Right cardiac atrium (tissue), 5 donors: ENCODE measurements at regions not wholly inside any gene's neighbourhood (a gene's known extent, or its start where the extent isn't known, plus 50 kb on each side); places are given as distances from the start of the nearest gene placed in this dataset.
A peak's percentile ranks its signal among the peaks of the same experiment; 100 is the strongest.

Experiments
- ATAC-seq, 2 donors: fragments of 200-7000 bp; cut with Tn5 transposase; one replicate each; pipeline versions ENCODE4 v1.8.0 to v1.9.1; 2020; ENCODE audit warnings: moderate library complexity in 2 of 2, mild to moderate bottlenecking in 1 of 2
- DNase-seq, 3 donors: peaks; one replicate each; pipeline ENCODE4 v3.0.0-alpha.2; 2020
- H3K27ac ChIP-seq: one replicate; pipeline ENCODE4 v1.5.1; 2013; ENCODE audit warnings: mild to moderate bottlenecking, low read length, control low read depth, moderate library complexity
- H3K27me3 ChIP-seq: one replicate; pipeline ENCODE4 v1.6.1; 2013; ENCODE audit not compliant: control insufficient read depth, insufficient read depth
- H3K4me1 ChIP-seq: one replicate; pipeline ENCODE4 v1.6.1; 2013; ENCODE audit warnings: low read length; ENCODE audit not compliant: control insufficient read depth, insufficient read depth
- H3K4me3 ChIP-seq: one replicate; pipeline ENCODE4 v1.5.1; 2013; ENCODE audit warnings: low read length, control low read depth
- H3K9me3 ChIP-seq: one replicate; pipeline ENCODE4 v1.6.1; 2013; ENCODE audit warnings: low read length; ENCODE audit not compliant: control insufficient read depth
- WGBS: extraction: QIAGEN DNeasy Blood & Tissue Kit; methylation state at CpG from one replicate; pipeline ENCODE4 v1.1.7; 2013; 5-methylcytosine and 5-hydroxymethylcytosine counted together
- intact Hi-C, 4 donors: fragments of 100-400 bp; cut with DNase I; formaldehyde crosslinking; loops; one replicate each; pipeline versions ENCODE4 v1.11.0 to v1.14.0; 2022 to 2023
- donor health status: healthy with polysubstance abuse.
- donor health status: DM: no; HTN: yes; CAD: no.
- donor health status: DM: no; HTN: no; CAD: no.
- donor health status: DM: no; HTN: yes; CAD: no; lungs with severe emphysema.
- donor health status: DM: yes; HTN: yes; CAD: no.

DNA sequence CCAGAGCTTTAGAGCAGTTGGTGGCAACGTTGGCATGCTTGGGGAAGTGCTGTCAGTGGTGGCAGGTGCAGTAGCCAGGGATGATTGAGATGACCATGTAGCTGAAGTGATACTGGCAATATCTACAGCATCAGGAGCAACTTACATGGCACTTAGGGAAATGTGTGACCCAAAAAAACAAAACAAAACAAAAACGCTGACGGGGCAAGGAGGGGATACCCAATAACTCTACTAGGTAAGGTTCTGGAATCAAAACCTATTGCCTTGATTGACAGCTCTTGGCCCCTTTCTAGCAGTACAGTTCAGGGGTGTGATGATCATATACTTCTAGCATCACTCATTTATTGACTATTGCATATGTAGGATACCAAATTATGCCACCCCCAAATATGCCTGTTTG is 312.6 kb downstream of the AASDHPPT start:
- no peak for ATAC-seq
- no peaks in the 10 kb centered on the region for H3K4me1 ChIP-seq
- 72% methylated on average over 3 of the region's 3 CpGs for WGBS
- no peak overlapping the region for H3K27ac ChIP-seq
- H3K4me3 ChIP-seq: no peak overlapping the region
- H3K27me3 ChIP-seq: no peaks in the 10 kb centered on the region
- no peaks in the 10 kb centered on the region for H3K9me3 ChIP-seq
- no peak for DNase-seq
- intact Hi-C loops: no loop called here

GRCh38 chr11:106391771-106392420 is 314.4 kb downstream of the AASDHPPT start:
- Histone ChIP-seq H3K27ac (no peak overlapping the region), H3K4me3 (no peak overlapping the region), H3K9me3 (no peaks in the 10 kb centered on the region), H3K4me1 (no peaks in the 10 kb centered on the region), H3K27me3 (no peaks in the 10 kb centered on the region)
- ATAC-seq (no peak), DNase-seq (no peak)
- intact Hi-C loops: no loop called here
- WGBS: 52% methylated on average over 2 of the region's 2 CpGs

DNA sequence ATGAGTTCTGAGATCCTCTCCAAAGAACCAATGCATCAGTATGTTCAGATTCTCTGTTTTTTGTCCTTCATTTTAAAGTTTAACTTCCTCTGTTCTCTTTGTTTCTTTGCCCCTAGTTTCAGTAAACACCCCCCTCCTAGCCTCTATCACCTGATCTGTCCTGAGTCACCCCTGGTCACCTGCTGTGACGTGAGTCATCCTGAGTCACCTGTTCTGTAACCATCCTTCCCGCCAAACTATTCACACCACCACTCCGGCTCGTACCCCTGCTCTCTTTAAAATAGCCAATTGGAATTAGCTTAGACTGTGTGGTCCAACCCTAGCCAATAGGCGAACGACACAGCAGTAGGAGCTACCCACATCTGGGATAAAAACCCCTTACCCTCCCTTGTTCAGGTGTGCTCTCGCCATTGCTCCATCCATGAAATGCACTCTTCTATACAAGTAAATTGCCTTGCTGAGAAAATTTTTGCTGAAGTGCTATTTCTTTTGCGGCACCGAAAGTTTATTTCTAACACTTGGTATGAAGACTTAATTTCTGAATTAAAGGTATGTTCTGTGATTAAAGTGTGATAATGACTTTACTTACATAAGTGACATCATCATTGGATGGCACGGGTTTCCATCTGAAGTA is 318.4 kb downstream of the AASDHPPT start:
- no peak for ATAC-seq
- 88% methylated on average over 10 of the region's 10 CpGs for WGBS
- intact Hi-C loops: no loop called here

GRCh38 chr11:106397787-106398501 is 320.5 kb downstream of the AASDHPPT start:
- no peak overlapping the region for H3K4me3 ChIP-seq
- intact Hi-C loops: no loop called here
- no peaks in the 10 kb centered on the region for H3K9me3 ChIP-seq
- ATAC-seq: no peak
- WGBS: 79% methylated on average over 9 of the region's 9 CpGs
- no peak for DNase-seq
- no peaks in the 10 kb centered on the region for H3K4me1 ChIP-seq
- H3K27ac ChIP-seq: no peak overlapping the region
- H3K27me3 ChIP-seq: no peaks in the 10 kb centered on the region

More for the DNA sequence above, 318.4 kb downstream of the AASDHPPT start:
- DNase-seq: no peak
- Histone ChIP-seq H3K27me3 (no peaks in the 10 kb centered on the region), H3K4me1 (no peaks in the 10 kb centered on the region), H3K27ac (no peak overlapping the region), H3K4me3 (no peak overlapping the region), H3K9me3 (no peaks in the 10 kb centered on the region)

DNA sequence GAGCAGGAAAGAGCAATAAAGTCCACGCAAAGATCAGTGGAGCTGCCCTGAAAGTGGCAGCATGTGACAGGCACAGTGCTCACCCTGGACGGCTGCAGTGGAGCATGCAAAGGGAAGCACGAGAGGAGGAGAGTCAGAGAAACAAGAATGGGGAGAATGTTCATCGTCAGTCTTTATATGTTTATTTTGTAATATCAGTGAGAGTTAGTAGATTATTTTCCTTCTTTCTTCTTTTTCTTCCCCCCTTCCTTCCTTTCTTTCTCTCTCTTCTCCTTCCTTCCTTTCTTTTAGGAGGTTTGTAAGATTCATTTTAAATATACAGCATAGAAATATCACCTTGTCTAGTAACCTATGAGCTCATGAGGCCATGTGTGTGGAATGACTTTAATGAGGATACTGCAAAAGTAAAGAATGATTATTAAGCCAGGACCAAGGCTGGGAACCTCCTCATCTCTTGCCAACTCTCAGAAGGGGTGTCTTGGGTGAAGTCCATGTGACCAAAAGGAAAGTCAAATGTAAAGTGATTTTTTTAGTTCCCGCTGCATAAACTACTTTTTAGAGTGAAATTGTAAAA is 321.1 kb downstream of the AASDHPPT start:
- no peak for ATAC-seq
- Histone ChIP-seq H3K27me3 (no peaks in the 10 kb centered on the region), H3K27ac (no peak overlapping the region), H3K4me1 (no peaks in the 10 kb centered on the region), H3K4me3 (no peak overlapping the region), H3K9me3 (no peaks in the 10 kb centered on the region)
- intact Hi-C loops: no loop called here
- 45% methylated on average over 5 of the region's 5 CpGs for WGBS
- DNase-seq: no peak

DNA sequence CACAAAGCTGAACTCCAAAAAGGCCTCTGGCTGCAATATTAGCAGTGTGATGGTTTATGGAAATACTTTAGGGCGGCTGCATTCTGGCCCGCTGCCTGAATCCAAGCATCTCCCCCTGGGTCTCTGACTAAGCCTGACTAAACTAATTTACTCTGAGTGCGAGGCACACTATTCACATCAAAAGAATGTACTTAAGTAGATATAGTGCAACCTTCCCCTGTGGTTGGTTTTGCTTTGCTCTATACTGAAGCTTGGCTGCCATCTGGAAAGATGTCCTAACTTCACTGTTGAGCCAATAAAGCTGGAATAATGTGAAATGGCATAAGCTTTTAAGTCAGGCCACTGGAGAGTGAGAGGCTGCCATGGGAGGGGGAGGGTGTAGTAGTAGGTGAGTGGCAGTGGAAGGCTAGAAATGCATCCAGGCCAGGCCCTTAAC is 321.6 kb downstream of the AASDHPPT start:
- no peaks in the 10 kb centered on the region for H3K27me3 ChIP-seq
- no peaks in the 10 kb centered on the region for H3K9me3 ChIP-seq
- H3K4me1 ChIP-seq: no peaks in the 10 kb centered on the region
- ATAC-seq (peak; percentile 59 to 77), DNase-seq (peak; percentile 51 to 79 (median 69))
- intact Hi-C loops: no loop called here
- no peak overlapping the region for H3K27ac ChIP-seq
- WGBS: 66% methylated on average over 3 of the region's 3 CpGs
- H3K4me3 ChIP-seq: no peak overlapping the region

DNA sequence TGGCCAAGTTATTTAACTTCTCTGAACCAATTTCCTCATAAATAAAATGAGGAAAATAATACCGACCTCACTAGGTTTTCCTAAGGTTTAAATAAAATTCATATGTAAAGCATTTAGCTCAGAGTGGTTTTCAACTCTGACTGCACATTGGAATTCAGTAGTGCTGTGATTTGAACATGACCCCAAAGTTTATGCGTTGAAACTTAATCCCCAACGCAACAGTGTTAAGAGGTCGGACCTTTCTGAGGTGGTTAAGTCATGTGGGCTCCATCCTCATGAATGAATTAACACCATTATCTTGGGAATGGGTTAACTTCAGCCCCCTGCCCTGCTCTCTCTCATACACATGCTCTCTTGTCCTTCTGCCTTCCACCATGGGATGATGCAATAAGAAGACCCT is 322.2 kb downstream of the AASDHPPT start:
- 87% methylated on average over 4 of the region's 4 CpGs for WGBS
- no peak overlapping the region for H3K27ac ChIP-seq
- ATAC-seq: no peak

GRCh38 chr11:106400949-106401570 is 323.6 kb downstream of the AASDHPPT start:
- intact Hi-C loops: no loop called here
- Histone ChIP-seq H3K4me1 (no peaks in the 10 kb centered on the region), H3K27me3 (no peaks in the 10 kb centered on the region), H3K4me3 (no peak overlapping the region), H3K27ac (no peak overlapping the region), H3K9me3 (no peaks in the 10 kb centered on the region)
- ATAC-seq (no peak), DNase-seq (no peak)
- WGBS: 83% methylated on average over 5 of the region's 5 CpGs

More for the DNA sequence above, 322.2 kb downstream of the AASDHPPT start:
- Histone ChIP-seq H3K27me3 (no peaks in the 10 kb centered on the region), H3K4me3 (no peak overlapping the region), H3K4me1 (no peaks in the 10 kb centered on the region), H3K9me3 (no peaks in the 10 kb centered on the region)
- DNase-seq: no peak
- intact Hi-C loops: no loop called here

DNA sequence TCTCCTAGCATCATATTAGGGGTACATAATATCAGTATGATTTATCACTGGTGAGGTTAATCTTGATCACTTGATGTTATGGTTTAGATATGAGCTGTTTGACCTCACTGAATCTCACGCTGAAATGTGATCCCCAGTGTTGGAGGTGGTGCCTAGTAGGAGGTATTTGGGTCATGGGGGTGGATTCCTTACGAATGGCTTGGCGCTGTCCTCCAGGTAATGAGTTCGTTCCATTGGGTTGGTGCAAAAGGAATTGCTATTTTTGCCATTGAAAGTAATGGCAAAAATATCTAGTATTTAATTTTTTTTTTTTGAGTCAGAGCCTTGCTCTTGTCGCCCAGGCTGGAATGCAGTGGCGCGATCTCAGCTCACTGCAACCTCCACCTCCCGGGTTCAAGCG is 326.3 kb downstream of the AASDHPPT start:
- intact Hi-C loops: no loop called here
- Histone ChIP-seq H3K4me3 (no peak overlapping the region), H3K27me3 (no peaks in the 10 kb centered on the region), H3K9me3 (no peaks in the 10 kb centered on the region), H3K27ac (no peak overlapping the region), H3K4me1 (no peaks in the 10 kb centered on the region)
- DNase-seq (no peak), ATAC-seq (no peak)
- WGBS: 96% methylated on average over 9 of the region's 9 CpGs

GRCh38 chr11:106409222-106409621 is 331.8 kb downstream of the AASDHPPT start:
- DNase-seq: no peak
- Histone ChIP-seq H3K27ac (no peak overlapping the region), H3K4me3 (no peak overlapping the region), H3K9me3 (no peaks in the 10 kb centered on the region), H3K27me3 (no peaks in the 10 kb centered on the region), H3K4me1 (no peaks in the 10 kb centered on the region)
- intact Hi-C loops: no loop called here
- no peak for ATAC-seq

DNA sequence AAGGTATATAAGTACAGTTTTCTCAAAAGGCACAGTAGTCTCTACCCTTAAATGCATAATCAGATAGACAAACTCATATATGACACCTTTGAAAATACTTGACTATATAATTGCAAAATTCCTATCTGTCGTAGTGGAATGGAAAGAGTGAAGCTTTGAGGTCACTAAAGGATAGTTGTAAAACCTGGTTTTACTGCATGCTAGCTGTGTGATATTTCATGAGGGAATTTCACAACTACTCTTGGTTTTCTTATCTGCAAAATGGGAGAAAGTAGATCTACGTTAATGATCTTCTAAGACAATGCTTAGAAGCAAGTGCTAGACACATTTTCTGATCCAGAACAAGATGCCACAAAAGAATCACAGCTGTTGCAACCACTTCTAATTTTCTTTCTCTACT is 332.2 kb downstream of the AASDHPPT start:
- no peaks in the 10 kb centered on the region for H3K27me3 ChIP-seq
- H3K4me3 ChIP-seq: no peak overlapping the region
- H3K27ac ChIP-seq: no peak overlapping the region
- H3K9me3 ChIP-seq: no peaks in the 10 kb centered on the region
- ATAC-seq (no peak), DNase-seq (no peak)
- intact Hi-C loops: no loop called here
- no peaks in the 10 kb centered on the region for H3K4me1 ChIP-seq
- 77% methylated on average over 2 of the region's 2 CpGs for WGBS
